ENCODE measurements at regions not wholly inside any gene's neighbourhood (a gene's known extent, or its start where the extent isn't known, plus 50 kb on each side); places are given as distances from the start of the nearest gene placed in this dataset.

- Mint-ChIP-seq H3K27ac (no peak overlapping the region), H3K4me3 (ENCODE audit: low read depth) (no peak overlapping the region), H3K36me3 (ENCODE audit: low read depth) (no peaks in the 10 kb centered on the region), H3K4me1 (ENCODE audit: low read depth) (no peaks in the 10 kb centered on the region), H3K27me3 (ENCODE audit: low read depth) (no peaks in the 10 kb centered on the region), H3K9me3 (no peaks in the 10 kb centered on the region)
- no peak for DNase-seq (ENCODE audit: low spot score)
- intact Hi-C loops (cut with micrococcal nuclease): no loop called here
Measured at GRCh38 chr4:11342401-11342800, 86.3 kb downstream of the HS3ST1 start.

- no peak overlapping the region for H3K4me3 Mint-ChIP-seq (ENCODE audit: low read depth)
- H3K9me3 Mint-ChIP-seq: no peaks in the 10 kb centered on the region
- peaks cover 2% of the 10 kb centered on the region for H3K4me1 Mint-ChIP-seq (ENCODE audit: low read depth)
- no peak for DNase-seq (ENCODE audit: low spot score)
- H3K36me3 Mint-ChIP-seq (ENCODE audit: low read depth): no peaks in the 10 kb centered on the region
- intact Hi-C loops (cut with micrococcal nuclease): no loop called here
- H3K27me3 Mint-ChIP-seq (ENCODE audit: low read depth): no peaks in the 10 kb centered on the region
- H3K27ac Mint-ChIP-seq: no peak overlapping the region
Measured at GRCh38 chr4:11341337-11342043, 87.2 kb downstream of the HS3ST1 start.

GRCh38 chr4:11338956-11339782, 89.5 kb downstream of the HS3ST1 start:
- Mint-ChIP-seq H3K9me3 (no peaks in the 10 kb centered on the region), H3K4me3 (ENCODE audit: low read depth) (no peak overlapping the region), H3K4me1 (ENCODE audit: low read depth) (peaks cover 2% of the 10 kb centered on the region), H3K27me3 (ENCODE audit: low read depth) (no peaks in the 10 kb centered on the region), H3K36me3 (ENCODE audit: low read depth) (no peaks in the 10 kb centered on the region), H3K27ac (no peak overlapping the region)
- intact Hi-C loops (cut with micrococcal nuclease): no loop called here
- DNase-seq (ENCODE audit: low spot score): no peak

- Mint-ChIP-seq H3K9me3 (no peaks in the 10 kb centered on the region), H3K27ac (no peak overlapping the region)
- intact Hi-C loops (cut with micrococcal nuclease): no loop called here
Measured at GRCh38 chr4:11337287-11337686, 91.4 kb downstream of the HS3ST1 start.

GRCh38 chr4:11336435-11336834, 92.3 kb downstream of the HS3ST1 start:
- H3K27me3 Mint-ChIP-seq (ENCODE audit: low read depth): no peaks in the 10 kb centered on the region
- no peaks in the 10 kb centered on the region for H3K36me3 Mint-ChIP-seq (ENCODE audit: low read depth)
- DNase-seq (ENCODE audit: low spot score): no peak
- no peak overlapping the region for H3K27ac Mint-ChIP-seq
- H3K4me1 Mint-ChIP-seq (ENCODE audit: low read depth): peaks cover 2% of the 10 kb centered on the region
- intact Hi-C loops (cut with micrococcal nuclease): no loop called here
- H3K9me3 Mint-ChIP-seq: no peaks in the 10 kb centered on the region
- H3K4me3 Mint-ChIP-seq (ENCODE audit: low read depth): no peak overlapping the region

More at GRCh38 chr4:11337287-11337686, 91.4 kb downstream of the HS3ST1 start:
- Mint-ChIP-seq H3K36me3 (ENCODE audit: low read depth) (no peaks in the 10 kb centered on the region), H3K4me1 (ENCODE audit: low read depth) (peaks cover 2% of the 10 kb centered on the region), H3K27me3 (ENCODE audit: low read depth) (no peaks in the 10 kb centered on the region), H3K4me3 (ENCODE audit: low read depth) (no peak overlapping the region)
- no peak for DNase-seq (ENCODE audit: low spot score)

DNA sequence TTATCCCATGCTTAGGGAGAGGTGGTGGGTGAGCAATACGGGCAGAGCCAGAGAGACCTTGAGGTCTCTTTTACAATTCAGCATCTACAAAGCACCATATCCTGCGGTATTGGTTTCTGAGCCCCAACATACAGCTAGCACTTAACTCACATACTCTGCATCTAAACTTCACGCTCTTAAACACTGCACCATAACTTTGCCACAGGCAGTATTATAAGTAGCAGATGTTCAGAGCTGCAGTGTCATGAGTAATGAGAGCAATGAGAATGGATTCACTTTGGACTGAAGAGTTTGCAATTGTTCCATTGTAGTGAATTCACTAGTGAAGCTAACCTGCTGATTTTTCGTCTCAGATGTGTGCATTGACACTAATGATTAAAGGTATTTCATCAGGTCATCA, 93.8 kb downstream of the HS3ST1 start:
- Mint-ChIP-seq H3K27me3 (ENCODE audit: low read depth) (no peaks in the 10 kb centered on the region), H3K27ac (no peak overlapping the region), H3K4me1 (ENCODE audit: low read depth) (peaks cover 2% of the 10 kb centered on the region), H3K9me3 (no peaks in the 10 kb centered on the region), H3K36me3 (ENCODE audit: low read depth) (no peaks in the 10 kb centered on the region), H3K4me3 (ENCODE audit: low read depth) (no peak overlapping the region)
- intact Hi-C loops (cut with micrococcal nuclease): no loop called here
- DNase-seq (ENCODE audit: low spot score): no peak

DNA sequence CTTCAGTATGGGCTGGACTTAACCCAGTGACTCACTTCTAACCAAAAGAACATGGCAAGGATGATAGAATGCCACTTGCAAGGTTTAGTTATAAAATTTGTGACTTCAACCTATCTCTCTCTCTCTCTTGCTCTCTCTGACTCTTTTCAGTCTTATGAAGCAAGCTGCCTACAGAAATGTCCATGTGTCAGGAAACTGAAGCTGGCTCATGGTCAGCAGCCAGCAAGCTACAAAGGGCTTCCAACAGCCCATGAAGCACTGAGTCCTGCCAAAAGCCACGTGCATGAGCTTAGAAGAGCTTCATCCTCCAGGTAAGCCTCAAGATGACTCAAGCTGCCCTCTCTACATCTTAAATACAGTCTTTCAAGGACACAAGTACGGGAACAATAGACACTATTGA, 100.3 kb downstream of the HS3ST1 start:
- H3K9me3 Mint-ChIP-seq: peaks cover 6% of the 10 kb centered on the region
- H3K36me3 Mint-ChIP-seq (ENCODE audit: low read depth): no peaks in the 10 kb centered on the region
- H3K4me1 Mint-ChIP-seq (ENCODE audit: low read depth): no peaks in the 10 kb centered on the region
- no peak overlapping the region for H3K27ac Mint-ChIP-seq
- H3K27me3 Mint-ChIP-seq (ENCODE audit: low read depth): no peaks in the 10 kb centered on the region
- DNase-seq (ENCODE audit: low spot score): no peak
- intact Hi-C loops (cut with micrococcal nuclease): no loop called here
- H3K4me3 Mint-ChIP-seq (ENCODE audit: low read depth): no peak overlapping the region

- H3K27me3 Mint-ChIP-seq (ENCODE audit: low read depth): no peaks in the 10 kb centered on the region
- peaks cover 12% of the 10 kb centered on the region for H3K9me3 Mint-ChIP-seq
- DNase-seq (ENCODE audit: low spot score): no peak
- intact Hi-C loops (cut with micrococcal nuclease): no loop called here
- H3K36me3 Mint-ChIP-seq (ENCODE audit: low read depth): no peaks in the 10 kb centered on the region
- H3K4me1 Mint-ChIP-seq (ENCODE audit: low read depth): no peaks in the 10 kb centered on the region
- no peak overlapping the region for H3K4me3 Mint-ChIP-seq (ENCODE audit: low read depth)
- H3K27ac Mint-ChIP-seq: no peak overlapping the region
Measured at GRCh38 chr4:11326021-11326420, 102.7 kb downstream of the HS3ST1 start.

GRCh38 chr4:11323771-11324170, 104.9 kb downstream of the HS3ST1 start:
- Mint-ChIP-seq H3K4me1 (ENCODE audit: low read depth) (no peaks in the 10 kb centered on the region), H3K36me3 (ENCODE audit: low read depth) (no peaks in the 10 kb centered on the region), H3K4me3 (ENCODE audit: low read depth) (no peak overlapping the region), H3K9me3 (peaks cover 12% of the 10 kb centered on the region), H3K27me3 (ENCODE audit: low read depth) (no peaks in the 10 kb centered on the region), H3K27ac (no peak overlapping the region)
- no peak for DNase-seq (ENCODE audit: low spot score)
- intact Hi-C loops (cut with micrococcal nuclease): no loop called here

- H3K4me1 Mint-ChIP-seq (ENCODE audit: low read depth): no peaks in the 10 kb centered on the region
- intact Hi-C loops (cut with micrococcal nuclease): no loop called here
- no peaks in the 10 kb centered on the region for H3K36me3 Mint-ChIP-seq (ENCODE audit: low read depth)
- DNase-seq (ENCODE audit: low spot score): no peak
- no peak overlapping the region for H3K27ac Mint-ChIP-seq
- H3K4me3 Mint-ChIP-seq (ENCODE audit: low read depth): no peak overlapping the region
- no peaks in the 10 kb centered on the region for H3K27me3 Mint-ChIP-seq (ENCODE audit: low read depth)
- H3K9me3 Mint-ChIP-seq: peaks cover 4% of the 10 kb centered on the region
Measured at GRCh38 chr4:11313157-11313943, 115.3 kb downstream of the HS3ST1 start.

- no peaks in the 10 kb centered on the region for H3K36me3 Mint-ChIP-seq (ENCODE audit: low read depth)
- no peak overlapping the region for H3K4me3 Mint-ChIP-seq (ENCODE audit: low read depth)
- no peaks in the 10 kb centered on the region for H3K27me3 Mint-ChIP-seq (ENCODE audit: low read depth)
- H3K9me3 Mint-ChIP-seq: peaks cover 4% of the 10 kb centered on the region
- H3K27ac Mint-ChIP-seq: no peak overlapping the region
- no peak for DNase-seq (ENCODE audit: low spot score)
- intact Hi-C loops (cut with micrococcal nuclease): no loop called here
- no peaks in the 10 kb centered on the region for H3K4me1 Mint-ChIP-seq (ENCODE audit: low read depth)
Measured at GRCh38 chr4:11312389-11312788, 116.3 kb downstream of the HS3ST1 start.

GRCh38 chr4:11301075-11301660, 127.5 kb downstream of the HS3ST1 start:
- H3K27ac Mint-ChIP-seq: no peak overlapping the region
- H3K36me3 Mint-ChIP-seq (ENCODE audit: low read depth): no peaks in the 10 kb centered on the region
- H3K4me1 Mint-ChIP-seq (ENCODE audit: low read depth): no peaks in the 10 kb centered on the region
- H3K27me3 Mint-ChIP-seq (ENCODE audit: low read depth): no peaks in the 10 kb centered on the region
- intact Hi-C loops (cut with micrococcal nuclease): no loop called here
- H3K9me3 Mint-ChIP-seq: no peaks in the 10 kb centered on the region
- no peak overlapping the region for H3K4me3 Mint-ChIP-seq (ENCODE audit: low read depth)
- DNase-seq (ENCODE audit: low spot score): no peak

Data from activated T-helper 2 cell treated with anti-CD3 and anti-CD28 coated beads, Interferon-gamma antibody, Interleukin-2, Interleukin-4, amounts not matched to agents 10 μg/mL and 5 μg/mL and 100 μg/mL, durations not matched to agents 14 hours and 24 hours and 36 hours (primary cell).